MCF 10A (cell line): ENCODE measurements at regions not wholly inside any gene's neighbourhood (a gene's known extent, or its start where the extent isn't known, plus 50 kb on each side); places are given as distances from the start of the nearest gene placed in this dataset.

Source experiments
- BruUV-seq: library from RNA; stranded (reverse); fragments of 400-500 nt; replicated peaks from 2 replicates; lab custom pipeline; 2021; lab: Mats Ljungman, UMichigan
- CTCF ChIA-PET: fragments of 300-600 bp; sonication (Branson Sonifier 250); formaldehyde crosslinking; extraction: SDS; loops from one replicate; lab custom pipeline; 2021; ENCODE audit warnings: antibody characterized with exemption, inconsistent platforms; lab: Yijun Ruan, JAX
- POLR2A ChIA-PET: fragments of 300-600, 350-650 bp; sonication (Branson Sonifier 250); formaldehyde crosslinking; extraction: SDS; loops from one replicate; lab custom pipeline; 2020; ENCODE audit warnings: antibody characterized with exemption, inconsistent platforms; lab: Yijun Ruan, JAX
- DNase-seq: peaks from one replicate; pipeline ENCODE4 v3.0.0-alpha.2; 2018; ENCODE audit not compliant: unreplicated experiment
- H3K27ac Mint-ChIP-seq: one replicate; pipeline ENCODE4 v1.8.0; 2022; ENCODE audit warnings: mild to moderate bottlenecking, low read depth, mixed read lengths; ENCODE audit not compliant: unreplicated experiment
- H3K27me3 Mint-ChIP-seq: one replicate; pipeline ENCODE4 v1.8.0; 2022; ENCODE audit warnings: mixed read lengths; ENCODE audit not compliant: insufficient read depth, unreplicated experiment
- H3K36me3 Mint-ChIP-seq: one replicate; pipeline ENCODE4 v1.8.0; 2022; ENCODE audit warnings: mild to moderate bottlenecking, moderate library complexity, mixed read lengths; ENCODE audit not compliant: insufficient read depth, unreplicated experiment
- H3K4me1 Mint-ChIP-seq: one replicate; pipeline ENCODE4 v1.8.0; 2022; ENCODE audit warnings: mixed read lengths; ENCODE audit not compliant: insufficient read depth, unreplicated experiment
- H3K4me3 Mint-ChIP-seq: one replicate; pipeline ENCODE4 v1.8.0; 2022; ENCODE audit warnings: mild to moderate bottlenecking, moderate library complexity, mixed read lengths; ENCODE audit not compliant: unreplicated experiment
- H3K9me3 Mint-ChIP-seq: one replicate; pipeline ENCODE4 v1.8.0; 2022; ENCODE audit warnings: mixed read lengths; ENCODE audit not compliant: unreplicated experiment
- intact Hi-C: fragments of 100-400 bp; cut with micrococcal nuclease; formaldehyde crosslinking; loops from 2 replicates; pipeline ENCODE4 v1.14.1; 2022
- TF ChIP-seq, protein P1 (sequence below): fragments of 200-600 bp; IDR thresholded peaks from one replicate; pipeline ENCODE4 v1.8.0; 2022; ENCODE audit warnings: antibody characterized with exemption, mild to moderate bottlenecking; ENCODE audit not compliant: unreplicated experiment

DNA sequence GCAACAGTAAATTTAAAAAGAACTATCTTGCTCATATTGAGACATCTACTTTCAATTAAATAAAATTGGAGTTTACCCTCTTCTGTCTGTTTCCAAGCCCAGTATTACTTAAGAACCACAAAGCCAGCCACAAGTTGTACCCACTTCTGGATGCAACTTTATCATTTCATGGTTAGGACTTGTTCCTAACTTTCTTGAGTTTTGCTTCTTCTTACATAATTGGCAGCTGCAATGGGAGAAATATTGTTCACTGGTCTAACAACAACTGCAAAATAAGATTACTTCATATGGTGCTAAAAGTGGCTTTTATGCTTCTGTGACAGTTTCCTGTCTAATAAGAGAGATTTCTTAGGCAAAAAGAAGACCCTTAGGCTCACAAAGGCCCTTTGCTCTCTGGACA is 240.6 kb downstream of the OTOL1 start:
- no peak overlapping the region for H3K4me3 Mint-ChIP-seq
- ChIA-PET CTCF (interaction anchor here (0.9 to 1.4 kb wide), 2 partner anchors 30 to 37 kb away, joined by 4 to 6 read pairs; no protein-coding TSS in a partner anchor), POLR2A (no interaction called here)
- BruUV-seq = no TSS peak
- TF ChIP-seq, protein P1, sequence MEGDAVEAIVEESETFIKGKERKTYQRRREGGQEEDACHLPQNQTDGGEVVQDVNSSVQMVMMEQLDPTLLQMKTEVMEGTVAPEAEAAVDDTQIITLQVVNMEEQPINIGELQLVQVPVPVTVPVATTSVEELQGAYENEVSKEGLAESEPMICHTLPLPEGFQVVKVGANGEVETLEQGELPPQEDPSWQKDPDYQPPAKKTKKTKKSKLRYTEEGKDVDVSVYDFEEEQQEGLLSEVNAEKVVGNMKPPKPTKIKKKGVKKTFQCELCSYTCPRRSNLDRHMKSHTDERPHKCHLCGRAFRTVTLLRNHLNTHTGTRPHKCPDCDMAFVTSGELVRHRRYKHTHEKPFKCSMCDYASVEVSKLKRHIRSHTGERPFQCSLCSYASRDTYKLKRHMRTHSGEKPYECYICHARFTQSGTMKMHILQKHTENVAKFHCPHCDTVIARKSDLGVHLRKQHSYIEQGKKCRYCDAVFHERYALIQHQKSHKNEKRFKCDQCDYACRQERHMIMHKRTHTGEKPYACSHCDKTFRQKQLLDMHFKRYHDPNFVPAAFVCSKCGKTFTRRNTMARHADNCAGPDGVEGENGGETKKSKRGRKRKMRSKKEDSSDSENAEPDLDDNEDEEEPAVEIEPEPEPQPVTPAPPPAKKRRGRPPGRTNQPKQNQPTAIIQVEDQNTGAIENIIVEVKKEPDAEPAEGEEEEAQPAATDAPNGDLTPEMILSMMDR = no peak
- no peak overlapping the region for H3K27ac Mint-ChIP-seq
- intact Hi-C loops = no loop called here
- H3K4me1 Mint-ChIP-seq = no peaks in the 10 kb centered on the region
- H3K36me3 Mint-ChIP-seq = no peaks in the 10 kb centered on the region
- H3K9me3 Mint-ChIP-seq = peaks cover 5% of the 10 kb centered on the region
- H3K27me3 Mint-ChIP-seq = no peaks in the 10 kb centered on the region
- no peak for DNase-seq

DNA sequence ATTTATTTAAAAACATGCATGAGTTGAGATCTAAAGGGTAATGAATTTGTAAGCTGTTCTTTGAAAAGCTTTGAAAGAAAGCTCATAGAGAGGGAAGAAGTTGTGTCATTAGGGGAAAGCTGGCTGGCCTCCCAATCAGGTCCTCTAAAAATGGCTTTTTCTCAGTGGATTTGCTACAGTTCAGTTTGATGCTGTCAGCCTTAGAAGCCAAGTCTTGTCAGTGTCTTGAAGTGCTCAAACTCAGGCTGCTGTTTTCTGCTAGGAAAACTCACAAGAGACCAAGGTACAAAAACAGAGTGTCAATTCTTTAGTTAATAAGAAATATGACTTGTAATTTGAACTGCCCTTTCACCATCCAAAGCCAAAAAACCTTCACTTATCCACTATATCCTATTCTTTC is 243.8 kb downstream of the OTOL1 start:
- intact Hi-C loops = no loop called here
- DNase-seq = no peak
- TF ChIP-seq, protein P1 = no peak
- CTCF ChIA-PET = no interaction called here
- POLR2A ChIA-PET = no interaction called here
- BruUV-seq = no TSS peak
- Mint-ChIP-seq H3K36me3 (no peaks in the 10 kb centered on the region), H3K27ac (no peak overlapping the region), H3K4me1 (no peaks in the 10 kb centered on the region), H3K9me3 (peaks cover 5% of the 10 kb centered on the region), H3K27me3 (no peaks in the 10 kb centered on the region), H3K4me3 (no peak overlapping the region)

DNA sequence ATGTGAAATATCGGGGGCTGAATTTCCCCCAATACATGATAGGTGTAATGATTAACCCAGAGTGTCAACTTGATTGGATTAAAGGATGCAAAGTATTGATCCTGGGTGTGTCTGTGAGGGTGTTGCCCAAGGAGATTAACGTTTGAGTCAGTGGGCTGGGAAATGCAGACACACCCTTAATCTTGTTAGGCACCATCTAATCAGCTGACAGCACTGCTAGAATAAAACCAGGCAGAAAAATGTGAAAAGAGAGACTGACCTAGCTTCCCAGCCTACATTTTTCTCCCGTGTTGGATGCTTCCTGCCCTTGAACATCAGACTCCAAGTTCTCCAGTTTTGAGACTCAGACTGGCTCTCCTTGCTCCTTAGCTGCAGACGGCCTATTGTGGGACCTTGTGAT is 247.8 kb downstream of the OTOL1 start:
- Mint-ChIP-seq H3K27ac (no peak overlapping the region), H3K4me3 (no peak overlapping the region), H3K36me3 (no peaks in the 10 kb centered on the region), H3K27me3 (no peaks in the 10 kb centered on the region), H3K9me3 (peaks cover 5% of the 10 kb centered on the region), H3K4me1 (no peaks in the 10 kb centered on the region)
- no TSS peak for BruUV-seq
- DNase-seq = no peak
- POLR2A ChIA-PET = no interaction called here
- intact Hi-C loops = no loop called here
- CTCF ChIA-PET = interaction anchor here (1.1 kb wide), 1 partner anchor 10 kb away, joined by 4 read pairs; no protein-coding TSS in a partner anchor
- TF ChIP-seq, protein P1 = no peak

DNA sequence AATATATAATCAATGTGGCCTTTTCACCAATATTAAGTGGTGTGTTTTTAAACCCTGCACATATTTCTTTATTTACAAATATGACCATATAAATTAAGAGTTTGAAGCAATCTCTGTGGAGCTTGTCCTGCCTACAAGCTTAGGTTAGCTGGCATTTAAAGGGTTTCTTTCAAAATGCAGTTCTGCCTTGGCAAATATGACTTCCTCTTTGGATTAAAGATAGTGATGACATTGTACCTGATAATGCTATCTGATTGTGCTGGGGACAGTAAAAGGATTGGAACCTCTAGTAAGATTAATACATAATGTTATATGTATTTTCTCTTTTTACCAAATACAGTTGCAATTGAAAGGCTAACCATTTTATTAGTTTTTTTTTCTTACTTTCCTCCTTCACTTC is 249.1 kb downstream of the OTOL1 start:
- Mint-ChIP-seq H3K4me1 (no peaks in the 10 kb centered on the region), H3K27me3 (no peaks in the 10 kb centered on the region), H3K27ac (no peak overlapping the region), H3K4me3 (no peak overlapping the region), H3K36me3 (no peaks in the 10 kb centered on the region), H3K9me3 (peaks cover 5% of the 10 kb centered on the region)
- CTCF ChIA-PET = interaction anchor here (1.1 kb wide), 1 partner anchor 12 kb away, joined by 4 read pairs; no protein-coding TSS in a partner anchor
- POLR2A ChIA-PET = no interaction called here
- intact Hi-C loops = no loop called here
- no peak for DNase-seq
- no TSS peak for BruUV-seq
- TF ChIP-seq, protein P1 = no peak
